Vagina (tissue), 2 donors: ENCODE measurements at regions not wholly inside any gene's neighbourhood (a gene's known extent, or its start where the extent isn't known, plus 50 kb on each side); places are given as distances from the start of the nearest gene placed in this dataset.

Experiments used
- DNase-seq, 2 donors: peaks; one replicate each; pipeline ENCODE4 v3.0.0-alpha.2; 2017; ENCODE audit errors: extremely low spot score in 2 of 2
- H3K27ac ChIP-seq: fragments of 200-600 bp; sonication (generic); one replicate; pipeline ENCODE4 v1.5.1; 2019
- H3K27me3 ChIP-seq: fragments of 200-600 bp; sonication (generic); one replicate; pipeline ENCODE4 v1.5.1; 2019
- H3K36me3 ChIP-seq, 2 donors: fragments of 200-600 bp; sonication (generic); one replicate each; pipeline ENCODE4 v1.5.1; 2017 to 2019
- H3K4me1 ChIP-seq: fragments of 200-600 bp; sonication (generic); one replicate; pipeline ENCODE4 v1.5.1; 2019
- H3K4me3 ChIP-seq, 2 donors: fragments of 200-600 bp; sonication (generic); 1 replicate in 1 of 2; 2 replicates in 1 of 2; pipeline ENCODE4 v1.5.1; 2016 to 2019
- H3K9me3 ChIP-seq: fragments of 200-600 bp; sonication (generic); one replicate; pipeline ENCODE4 v1.5.1; 2019
- POLR2A ChIP-seq, 2 donors: fragments of 450-650 bp; IDR thresholded peaks; one replicate each; pipeline ENCODE4 v1.6.1; 2017; ENCODE audit warnings: antibody characterized with exemption in 2 of 2, mild to moderate bottlenecking in 2 of 2, moderate library complexity in 2 of 2
- POLR2AphosphoS5 ChIP-seq, 2 donors: sonication (generic); formaldehyde crosslinking; IDR thresholded peaks; one replicate each; pipeline ENCODE4 v1.9.0; 2017; ENCODE audit warnings: antibody characterized with exemption in 2 of 2, mild to moderate bottlenecking in 2 of 2, low read depth in 1 of 2; ENCODE audit not compliant: insufficient read depth in 1 of 2
- intact Hi-C: fragments of 100-400 bp; cut with DNase I; formaldehyde crosslinking; loops from one replicate; pipeline ENCODE4 v1.15.1; 2023
- TF ChIP-seq, protein P1 (sequence below), 3 experiments: fragments of 450-650 bp in 2 of 3; fragments of 200-600 bp in 1 of 3; sonication (generic) in 1 of 3; IDR thresholded peaks; one replicate each; pipeline ENCODE4 v1.5.1; 2017 to 2019; ENCODE audit warnings: antibody characterized with exemption in 3 of 3, mild to moderate bottlenecking in 2 of 3, moderate library complexity in 2 of 3

DNA sequence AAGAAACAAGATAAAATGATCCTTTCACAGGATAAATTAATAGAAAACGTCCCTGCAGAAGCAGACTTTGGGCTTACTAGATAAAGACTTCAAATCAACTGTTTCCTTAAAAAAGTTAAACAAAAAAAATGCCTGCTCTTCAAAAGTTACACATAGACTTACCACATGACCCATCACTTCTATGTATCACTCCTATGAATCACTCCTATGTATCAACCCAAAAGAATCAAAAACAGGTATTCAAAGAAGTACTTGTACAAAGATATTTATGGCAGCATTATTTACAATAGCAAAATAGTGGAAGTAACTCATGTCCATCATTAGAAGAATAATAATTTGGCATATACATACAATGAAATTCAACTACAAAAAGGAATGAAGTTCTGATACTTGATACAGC, 56.3 kb upstream of the PRDM9 start:
- DNase-seq, result no peak
- TF ChIP-seq POLR2A (IDR thresholded peaks at IDR 0.05) (no peak), POLR2AphosphoS5 (IDR thresholded peaks at IDR 0.05; ENCODE audit: insufficient read depth in 1 of 2, low read depth in 1 of 2) (no peak)
- TF ChIP-seq, protein P1, sequence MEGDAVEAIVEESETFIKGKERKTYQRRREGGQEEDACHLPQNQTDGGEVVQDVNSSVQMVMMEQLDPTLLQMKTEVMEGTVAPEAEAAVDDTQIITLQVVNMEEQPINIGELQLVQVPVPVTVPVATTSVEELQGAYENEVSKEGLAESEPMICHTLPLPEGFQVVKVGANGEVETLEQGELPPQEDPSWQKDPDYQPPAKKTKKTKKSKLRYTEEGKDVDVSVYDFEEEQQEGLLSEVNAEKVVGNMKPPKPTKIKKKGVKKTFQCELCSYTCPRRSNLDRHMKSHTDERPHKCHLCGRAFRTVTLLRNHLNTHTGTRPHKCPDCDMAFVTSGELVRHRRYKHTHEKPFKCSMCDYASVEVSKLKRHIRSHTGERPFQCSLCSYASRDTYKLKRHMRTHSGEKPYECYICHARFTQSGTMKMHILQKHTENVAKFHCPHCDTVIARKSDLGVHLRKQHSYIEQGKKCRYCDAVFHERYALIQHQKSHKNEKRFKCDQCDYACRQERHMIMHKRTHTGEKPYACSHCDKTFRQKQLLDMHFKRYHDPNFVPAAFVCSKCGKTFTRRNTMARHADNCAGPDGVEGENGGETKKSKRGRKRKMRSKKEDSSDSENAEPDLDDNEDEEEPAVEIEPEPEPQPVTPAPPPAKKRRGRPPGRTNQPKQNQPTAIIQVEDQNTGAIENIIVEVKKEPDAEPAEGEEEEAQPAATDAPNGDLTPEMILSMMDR (IDR thresholded peaks at IDR 0.05), result no peak
- intact Hi-C loops, result no loop called here
- Histone ChIP-seq H3K36me3 (no peaks in the 10 kb centered on the region), H3K9me3 (no peaks in the 10 kb centered on the region), H3K27ac (no peak overlapping the region), H3K4me1 (no peaks in the 10 kb centered on the region), H3K4me3 (no peak overlapping the region), H3K27me3 (no peaks in the 10 kb centered on the region)

DNA sequence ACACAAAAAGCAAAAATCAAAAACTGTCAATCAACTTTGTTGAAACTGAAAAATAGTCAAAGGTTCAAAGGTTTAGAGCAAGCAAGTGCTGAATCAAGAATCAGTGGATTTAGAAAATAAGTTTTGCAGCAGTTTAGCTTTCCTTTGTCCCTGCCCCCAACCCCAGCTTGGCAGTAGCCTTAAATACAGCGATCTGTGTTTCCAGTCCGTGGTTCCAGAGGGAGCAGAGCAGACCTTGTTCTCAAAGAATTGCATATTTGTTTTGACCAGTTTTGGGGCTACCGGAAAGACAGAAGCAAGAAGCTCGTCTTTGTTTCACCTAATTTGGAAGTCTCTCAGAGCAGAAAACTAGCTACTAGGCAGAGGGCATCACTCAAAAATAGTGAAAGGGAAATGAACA, 57.2 kb upstream of the PRDM9 start:
- DNase-seq, result no peak
- no peaks in the 10 kb centered on the region for H3K9me3 ChIP-seq
- intact Hi-C loops, result no loop called here
- no peaks in the 10 kb centered on the region for H3K4me1 ChIP-seq
- no peaks in the 10 kb centered on the region for H3K36me3 ChIP-seq
- TF ChIP-seq POLR2AphosphoS5 (IDR thresholded peaks at IDR 0.05; ENCODE audit: insufficient read depth in 1 of 2, low read depth in 1 of 2) (no peak), POLR2A (IDR thresholded peaks at IDR 0.05) (no peak)
- TF ChIP-seq, protein P1 (IDR thresholded peaks at IDR 0.05), result no peak
- no peak overlapping the region for H3K27ac ChIP-seq
- H3K27me3 ChIP-seq, result no peaks in the 10 kb centered on the region
- no peak overlapping the region for H3K4me3 ChIP-seq

DNA sequence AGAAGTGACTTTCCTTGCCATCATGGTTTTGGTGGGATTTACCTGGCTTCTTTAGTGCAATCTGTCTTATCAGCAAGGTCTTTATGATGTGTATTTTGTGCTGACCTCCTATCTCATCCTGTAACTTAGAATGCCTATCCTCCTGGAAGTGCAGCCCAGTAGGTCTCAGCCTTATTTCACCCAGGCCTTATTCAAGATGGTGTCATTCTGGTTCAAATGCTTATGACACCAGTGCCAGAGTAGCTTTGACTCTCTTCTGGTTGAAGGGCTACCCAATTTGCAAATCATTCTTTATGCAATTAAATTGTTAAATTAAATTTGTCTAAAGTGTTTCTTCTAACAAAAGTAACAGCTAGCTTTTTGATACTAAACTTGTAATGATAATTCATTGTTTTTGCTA, 58.8 kb upstream of the PRDM9 start:
- no peaks in the 10 kb centered on the region for H3K9me3 ChIP-seq
- no peak overlapping the region for H3K4me3 ChIP-seq
- no peaks in the 10 kb centered on the region for H3K4me1 ChIP-seq
- no peaks in the 10 kb centered on the region for H3K27me3 ChIP-seq
- no peaks in the 10 kb centered on the region for H3K36me3 ChIP-seq
- no peak for DNase-seq
- intact Hi-C loops, result no loop called here
- H3K27ac ChIP-seq, result no peak overlapping the region
- TF ChIP-seq, protein P1 (IDR thresholded peaks at IDR 0.05), result no peak
- TF ChIP-seq POLR2AphosphoS5 (IDR thresholded peaks at IDR 0.05; ENCODE audit: insufficient read depth in 1 of 2, low read depth in 1 of 2), result no peak
- TF ChIP-seq POLR2A (IDR thresholded peaks at IDR 0.05), result no peak

DNA sequence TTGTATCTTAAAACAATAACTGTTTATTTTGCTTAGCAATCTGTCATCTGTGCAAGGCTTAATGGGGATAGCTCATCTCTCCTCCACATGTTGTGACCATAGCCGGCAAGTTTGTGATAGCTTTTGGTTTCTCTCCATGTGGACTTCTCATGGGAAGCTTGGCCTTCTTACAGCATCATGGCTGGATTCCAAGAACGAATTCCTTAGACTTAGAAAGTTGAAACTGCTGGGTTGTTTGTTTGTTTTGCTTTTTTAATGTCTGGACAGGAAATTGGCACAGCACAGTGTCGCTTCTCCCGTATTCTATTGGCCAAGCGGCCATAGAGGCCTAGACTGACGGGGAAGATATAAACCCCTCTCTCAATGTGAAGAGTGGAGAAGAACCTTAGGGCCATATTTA, 61.0 kb upstream of the PRDM9 start:
- Histone ChIP-seq H3K27me3 (no peaks in the 10 kb centered on the region), H3K27ac (no peak overlapping the region), H3K9me3 (no peaks in the 10 kb centered on the region), H3K36me3 (no peaks in the 10 kb centered on the region), H3K4me3 (no peak overlapping the region), H3K4me1 (no peaks in the 10 kb centered on the region)
- TF ChIP-seq POLR2AphosphoS5 (IDR thresholded peaks at IDR 0.05; ENCODE audit: insufficient read depth in 1 of 2, low read depth in 1 of 2), result no peak
- no peak for TF ChIP-seq POLR2A (IDR thresholded peaks at IDR 0.05)
- TF ChIP-seq, protein P1 (IDR thresholded peaks at IDR 0.05), result no peak
- DNase-seq, result no peak
- intact Hi-C loops, result no loop called here

DNA sequence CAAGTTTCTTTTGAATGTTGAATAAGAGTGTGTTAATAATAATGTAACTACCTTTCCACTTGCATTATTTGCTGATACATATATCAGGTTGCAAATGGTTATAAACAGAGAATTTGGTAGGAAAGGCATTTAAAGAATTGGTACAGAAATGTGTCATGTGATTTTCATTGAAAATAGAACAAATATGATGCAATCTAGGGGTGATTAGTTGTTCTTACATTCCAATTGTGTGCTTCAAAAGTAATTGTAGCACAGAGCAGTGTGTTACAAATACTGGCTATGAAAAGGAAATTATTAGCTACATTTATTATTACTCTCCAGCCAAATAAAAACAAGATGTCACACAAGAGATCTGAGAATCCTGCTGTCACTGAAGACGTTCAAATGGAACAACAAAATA, 61.8 kb upstream of the PRDM9 start:
- no peak for DNase-seq
- TF ChIP-seq, protein P1 (IDR thresholded peaks at IDR 0.05), result no peak
- TF ChIP-seq POLR2A (IDR thresholded peaks at IDR 0.05) (no peak), POLR2AphosphoS5 (IDR thresholded peaks at IDR 0.05; ENCODE audit: insufficient read depth in 1 of 2, low read depth in 1 of 2) (no peak)
- Histone ChIP-seq H3K27ac (no peak overlapping the region), H3K36me3 (no peaks in the 10 kb centered on the region), H3K9me3 (no peaks in the 10 kb centered on the region), H3K4me1 (no peaks in the 10 kb centered on the region), H3K4me3 (no peak overlapping the region), H3K27me3 (no peaks in the 10 kb centered on the region)
- intact Hi-C loops, result no loop called here
